NOMO-1 treated with dmso at 0.1 percent for 144 hours (cell line): ENCODE measurements at regions not wholly inside any gene's neighbourhood (a gene's known extent, or its start where the extent isn't known, plus 50 kb on each side); places are given as distances from the start of the nearest gene placed in this dataset.
A peak's percentile ranks its signal among the peaks of the same experiment; 100 is the strongest.

Experiments used
- DNase-seq: peaks from one replicate; lab custom pipeline; 2025; ENCODE audit not compliant: unreplicated experiment; lab: John Stamatoyannopoulos, UW

DNA sequence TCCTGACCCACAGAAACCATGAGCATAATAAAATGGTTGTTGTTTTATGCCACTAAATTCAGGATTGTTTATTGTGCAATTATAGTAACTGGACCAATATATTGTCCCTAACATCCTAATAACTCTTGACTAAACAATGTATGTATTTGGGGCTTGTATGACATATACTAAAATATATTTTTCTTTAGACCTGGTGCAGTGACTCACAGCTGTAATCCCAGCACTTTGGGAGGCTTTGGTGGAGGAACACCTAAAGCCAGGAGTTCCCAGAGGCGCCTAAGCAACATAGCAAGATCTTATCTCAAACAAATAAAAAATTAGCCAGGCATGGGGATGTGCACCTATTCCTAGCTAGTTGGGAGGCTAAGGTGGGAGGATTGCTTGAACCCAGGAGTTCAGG is 180.4 kb downstream of the SUCNR1 start:
- no peak for DNase-seq

DNA sequence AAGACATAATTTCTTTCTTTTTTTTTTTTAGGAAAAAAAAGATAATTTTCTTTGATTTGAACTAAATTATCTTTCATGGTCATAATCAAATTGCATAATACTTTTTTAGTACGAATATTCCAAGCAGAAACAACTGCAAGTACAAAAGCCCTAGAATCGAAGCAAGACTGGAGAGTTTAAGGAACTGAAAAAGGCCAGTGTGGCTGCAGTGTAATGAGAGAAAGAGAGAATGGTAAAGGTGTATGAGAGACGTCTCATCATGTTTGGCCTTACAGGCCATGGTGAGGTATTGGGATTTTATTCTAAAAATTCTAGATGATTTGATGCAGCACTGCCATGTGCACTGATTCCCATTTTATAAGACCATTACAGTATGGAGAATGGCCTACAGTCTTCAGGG is 180.9 kb downstream of the SUCNR1 start:
- DNase-seq, result no peak

DNA sequence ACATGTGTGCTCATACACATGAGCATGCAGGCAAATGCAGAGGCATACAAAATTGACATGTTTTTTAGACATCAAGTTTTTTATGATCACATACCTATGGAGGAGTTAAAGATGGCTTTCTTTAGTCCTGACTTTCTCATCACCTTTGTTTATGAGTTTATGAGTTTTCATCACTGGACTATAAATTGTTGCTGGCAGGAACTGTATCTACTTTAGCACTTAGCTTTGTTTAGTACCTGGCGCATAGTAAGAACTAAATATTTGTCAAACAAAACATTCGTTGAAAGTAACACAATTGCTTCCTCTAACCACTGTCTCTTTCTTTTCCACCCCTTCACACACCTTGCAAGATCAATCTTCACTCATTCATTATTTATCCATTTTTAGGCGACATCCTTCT is 182.6 kb downstream of the SUCNR1 start:
- no peak for DNase-seq

DNA sequence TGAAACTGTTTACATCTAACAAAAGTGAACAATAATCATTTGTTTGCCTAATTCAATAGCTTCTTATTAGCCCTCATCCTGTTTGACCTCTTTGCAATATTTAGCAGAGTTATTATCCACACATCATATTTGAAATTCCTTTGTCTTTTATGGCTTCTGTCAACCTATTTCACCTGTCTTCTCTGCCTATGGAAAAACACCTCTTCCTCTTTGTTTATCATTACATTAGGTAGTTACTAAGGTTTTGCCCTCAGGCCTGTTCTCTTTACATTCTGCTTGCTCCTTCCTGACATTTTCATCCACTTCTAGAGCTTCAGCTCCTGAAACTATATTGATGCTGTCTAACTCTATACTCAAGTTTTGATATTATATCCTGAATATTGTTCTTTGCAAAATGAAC is 183.0 kb downstream of the SUCNR1 start:
- no peak for DNase-seq

DNA sequence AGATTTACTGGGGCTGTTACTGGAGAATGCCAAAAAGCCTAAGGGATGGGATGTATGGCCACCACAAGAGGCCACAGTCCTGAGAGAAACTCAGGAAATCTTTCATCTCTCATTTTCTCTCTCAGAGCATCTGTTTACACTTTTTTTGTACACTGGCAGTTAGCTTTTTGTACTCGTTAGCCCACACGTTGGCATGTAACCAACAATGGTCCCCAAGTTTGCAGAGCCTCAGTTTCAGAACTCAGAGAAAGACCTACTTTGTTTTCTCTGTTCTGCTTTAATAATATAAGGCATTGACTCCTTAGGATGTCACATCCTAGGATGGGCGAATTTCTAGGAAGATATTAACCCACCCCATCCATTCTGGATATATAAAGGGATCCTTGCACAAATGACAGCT is 183.5 kb downstream of the SUCNR1 start:
- no peak for DNase-seq

DNA sequence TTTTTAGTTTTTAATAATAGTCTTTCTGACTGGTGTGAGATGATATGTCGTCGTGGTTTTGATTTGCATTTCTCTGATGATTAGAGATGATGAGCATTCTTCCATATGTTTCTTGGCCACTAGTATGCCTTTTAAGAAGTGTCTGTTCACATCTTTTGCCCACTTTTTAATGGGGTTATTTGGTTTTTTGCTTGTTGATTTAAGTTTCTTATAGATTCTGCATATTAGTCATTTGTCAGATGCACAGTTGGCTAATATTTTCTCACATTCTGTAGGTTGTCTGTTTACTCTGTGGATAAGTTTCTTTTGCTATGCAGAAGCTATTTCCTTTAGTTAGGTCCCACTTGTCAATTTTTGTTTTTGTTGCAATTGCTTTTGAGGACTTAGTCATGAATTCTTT is 185.4 kb downstream of the SUCNR1 start:
- DNase-seq, result no peak

DNA sequence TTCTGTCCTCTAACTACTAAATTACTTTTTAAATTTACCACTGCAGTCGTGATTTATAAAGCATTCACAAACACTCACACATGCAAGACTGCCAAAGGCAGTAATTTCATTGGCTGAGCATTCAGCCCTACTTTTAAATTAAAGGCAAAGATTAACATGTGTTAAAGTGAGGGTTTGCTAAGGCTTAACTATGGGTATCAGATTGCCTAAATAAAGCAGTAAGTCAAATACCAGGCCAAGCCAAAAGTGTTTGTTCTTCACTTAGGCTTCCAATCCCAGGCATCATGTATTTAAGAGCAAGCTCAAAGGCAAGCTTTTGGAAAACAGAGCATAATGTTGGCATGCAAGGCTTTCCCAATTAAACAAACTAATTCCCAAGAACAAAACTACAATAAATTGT is 187.3 kb downstream of the SUCNR1 start:
- no peak for DNase-seq

DNA sequence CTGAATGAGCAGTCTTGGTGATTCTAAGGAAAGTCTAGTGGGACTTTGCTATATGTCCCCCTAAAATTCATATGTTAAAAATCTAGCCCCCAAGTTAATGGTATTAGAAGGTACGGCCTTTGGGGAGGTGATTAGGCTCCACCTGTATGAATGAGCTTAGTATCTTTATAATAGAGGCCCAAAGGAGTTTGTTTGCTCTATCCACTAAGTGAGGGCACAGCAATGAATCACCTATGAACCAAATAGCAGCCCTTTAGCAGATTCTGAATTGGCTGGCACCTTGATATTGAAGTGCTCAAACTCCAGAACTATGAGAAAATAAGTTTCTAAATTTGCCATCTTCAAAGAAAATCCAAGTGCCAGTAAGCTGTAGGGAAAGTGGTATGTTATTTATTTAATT is 187.9 kb downstream of the SUCNR1 start:
- no peak for DNase-seq

DNA sequence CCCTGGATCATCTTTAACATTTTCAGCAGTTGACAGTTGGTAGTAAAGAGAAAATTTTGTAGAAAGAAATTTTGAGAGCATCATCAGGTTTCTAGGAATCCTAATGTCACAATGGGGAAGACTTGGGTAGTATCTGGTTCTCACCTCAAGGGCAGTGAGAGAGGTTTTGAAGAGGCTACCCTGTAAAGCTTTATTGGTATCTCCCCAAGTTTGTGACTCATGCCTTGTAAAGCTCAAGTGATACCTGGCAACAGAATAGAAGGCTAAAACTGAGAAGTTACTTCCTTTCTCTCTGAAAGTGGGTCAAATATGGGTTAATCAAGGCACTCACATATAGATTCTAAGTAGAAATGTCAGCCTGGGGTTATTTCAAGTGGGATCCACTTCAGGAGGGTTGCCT is 196.4 kb downstream of the SUCNR1 start:
- DNase-seq, result no peak

DNA sequence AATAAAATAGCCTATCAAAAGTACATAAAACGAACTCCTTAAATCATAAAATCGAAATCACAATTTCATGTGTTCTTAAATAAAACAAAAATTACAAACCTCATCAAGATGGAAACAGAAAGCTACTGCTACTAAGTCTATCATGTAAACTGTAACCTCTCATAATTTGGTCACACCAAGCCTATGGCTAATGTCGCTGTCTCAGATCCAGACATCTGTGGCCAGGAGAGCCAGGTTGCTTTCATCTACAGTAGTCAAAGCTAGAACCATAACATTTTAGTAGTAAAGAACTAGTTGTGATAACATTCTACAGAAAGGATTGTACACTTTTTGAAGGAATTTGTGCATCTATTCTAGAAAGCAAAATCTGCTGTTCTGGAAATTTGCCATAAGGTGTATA is 197.4 kb upstream of the MBNL1 start:
- DNase-seq, result no peak

DNA sequence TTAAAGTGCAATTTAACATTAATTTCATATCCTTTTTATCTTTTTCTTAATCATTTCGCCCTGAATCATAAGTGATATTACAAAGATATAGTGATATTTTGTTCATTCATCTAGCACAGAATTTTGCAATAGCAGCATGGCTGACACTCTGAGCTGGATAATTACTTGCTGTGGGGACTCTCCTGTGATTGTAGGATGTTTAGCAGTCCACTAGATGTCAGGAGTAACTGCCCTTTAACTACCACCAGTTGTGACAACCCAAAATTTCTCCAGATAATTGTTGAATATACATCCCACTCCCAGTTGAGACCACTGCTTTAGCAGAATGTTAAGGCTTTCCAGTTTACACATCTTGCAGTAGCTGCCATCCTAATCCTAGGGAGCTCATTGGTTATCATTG is 196.8 kb upstream of the MBNL1 start:
- DNase-seq, result peak; percentile 88

DNA sequence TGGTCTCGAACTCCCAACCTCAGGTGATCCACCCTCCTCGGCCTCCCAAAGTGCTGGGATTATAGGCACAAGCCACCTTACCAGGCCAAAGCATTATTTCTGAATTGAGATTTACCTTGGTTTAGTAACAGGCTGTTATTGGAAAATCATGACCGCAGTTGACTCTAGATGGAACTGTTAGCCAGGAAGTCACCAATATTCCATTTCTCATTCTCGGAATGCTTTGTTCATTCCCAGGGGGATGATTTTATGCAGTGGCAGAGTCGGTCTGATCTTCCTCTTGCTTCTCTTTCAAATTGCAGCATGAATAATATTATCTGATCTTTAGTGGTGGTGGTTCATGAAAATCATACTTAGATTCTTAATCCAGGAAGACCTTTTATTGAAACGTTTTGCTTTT is 195.5 kb upstream of the MBNL1 start:
- no peak for DNase-seq

DNA sequence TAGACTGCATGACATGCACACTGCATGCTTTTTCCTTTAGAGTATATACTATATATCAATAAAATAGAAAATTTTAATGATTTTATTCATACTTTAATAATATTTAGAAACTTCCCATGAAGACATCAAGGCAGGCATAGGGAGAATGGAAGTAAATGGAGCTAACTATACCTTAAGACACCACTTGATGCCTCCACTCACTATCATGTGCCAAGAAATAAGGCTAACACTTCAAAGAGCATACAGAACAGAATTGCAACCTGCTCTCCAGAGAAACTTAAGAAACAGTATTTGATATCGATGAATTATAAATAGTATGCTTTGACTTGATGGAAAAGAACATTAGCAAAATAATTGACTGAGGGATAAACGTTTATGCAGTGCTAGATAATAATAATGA is 192.6 kb upstream of the MBNL1 start:
- peak; percentile 26 for DNase-seq

DNA sequence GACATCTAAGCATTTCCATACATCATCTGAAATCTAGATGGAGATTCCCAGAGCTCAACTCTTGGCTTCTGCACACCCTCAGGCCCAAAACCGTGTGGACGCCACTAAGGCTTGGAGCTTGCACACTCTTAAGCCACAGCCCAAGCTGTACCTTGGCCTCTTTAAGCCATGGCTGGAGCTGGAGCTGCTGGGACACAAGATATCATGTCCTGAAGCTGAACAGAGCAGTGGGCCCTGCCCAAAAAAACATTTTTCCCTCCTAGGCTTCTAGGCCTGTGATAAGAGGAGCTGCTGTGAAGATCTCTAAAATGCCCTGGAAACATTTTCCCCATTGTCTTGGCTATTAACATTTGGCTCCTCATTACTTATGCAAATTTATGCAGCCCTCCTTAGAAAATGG is 188.7 kb upstream of the MBNL1 start:
- no peak for DNase-seq

DNA sequence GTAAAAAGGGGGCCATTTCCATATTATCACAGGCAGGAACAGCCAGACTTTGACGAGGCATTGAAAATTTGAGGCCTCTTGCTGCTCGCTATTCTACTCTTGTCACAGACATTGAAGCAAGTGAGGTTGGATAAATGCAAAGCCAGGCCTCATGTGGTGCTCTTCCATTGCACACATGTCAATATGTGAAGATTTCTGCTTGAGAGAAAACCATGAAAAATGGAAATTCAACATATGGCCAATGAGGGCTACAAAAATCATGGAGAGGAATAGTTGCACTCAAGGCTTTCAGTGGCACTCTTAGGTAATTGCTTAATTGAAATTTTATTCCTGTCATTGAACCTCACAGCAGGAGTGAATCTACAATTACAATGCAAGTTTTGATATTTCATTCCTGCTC is 185.6 kb upstream of the MBNL1 start:
- no peak for DNase-seq

DNA sequence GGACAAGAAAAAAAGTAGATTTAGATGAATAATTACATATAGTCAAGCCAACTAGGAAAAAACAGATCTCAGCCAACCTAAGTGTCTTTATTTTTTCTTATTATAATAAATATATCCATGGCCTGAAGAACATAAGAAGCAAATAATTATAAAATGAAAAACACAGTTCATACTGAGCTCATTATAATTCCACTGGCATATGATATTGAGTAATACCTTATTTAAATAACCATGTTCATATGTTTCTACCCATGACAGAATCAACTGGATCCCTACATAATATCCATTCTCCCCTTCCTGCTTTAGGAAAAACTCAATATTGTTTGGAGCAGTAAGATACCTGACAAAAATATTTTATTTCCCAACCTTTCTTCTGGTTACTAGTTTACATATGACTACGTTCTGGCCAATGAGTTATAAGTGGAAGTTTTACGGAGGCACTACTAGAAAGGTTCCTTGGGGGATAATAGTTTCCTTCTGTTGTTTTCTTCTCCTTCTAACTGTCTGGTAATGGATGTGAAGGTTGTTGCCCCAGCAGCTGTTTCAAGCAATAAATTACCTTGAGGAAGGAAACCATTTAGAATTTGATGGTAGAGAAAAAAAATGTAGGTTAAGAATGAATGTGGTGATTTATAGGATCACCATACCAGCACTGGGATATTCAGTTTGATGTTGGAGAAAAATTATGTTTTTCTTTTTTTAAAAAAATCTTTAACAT is 184.1 kb upstream of the MBNL1 start:
- DNase-seq, result peak; percentile 64

DNA sequence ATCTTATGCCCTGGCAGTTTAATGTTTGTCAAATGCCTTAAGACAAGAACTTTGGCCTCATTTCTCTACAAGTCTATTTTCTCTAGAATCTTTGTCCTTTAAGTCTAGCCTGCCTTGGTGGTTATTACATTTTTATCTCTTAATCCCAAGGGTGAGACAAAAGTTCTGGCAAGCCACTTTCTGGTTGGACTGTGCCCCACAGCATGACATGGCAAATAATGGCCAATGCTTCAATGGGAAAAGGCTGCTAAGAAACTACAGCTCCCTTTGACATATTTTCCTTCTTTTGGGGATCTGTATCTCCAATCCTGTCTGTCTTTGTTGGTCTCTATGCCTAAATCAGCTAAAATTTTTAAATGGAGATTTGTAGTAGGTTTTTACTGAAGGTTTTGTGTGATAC is 181.6 kb upstream of the MBNL1 start:
- no peak for DNase-seq

DNA sequence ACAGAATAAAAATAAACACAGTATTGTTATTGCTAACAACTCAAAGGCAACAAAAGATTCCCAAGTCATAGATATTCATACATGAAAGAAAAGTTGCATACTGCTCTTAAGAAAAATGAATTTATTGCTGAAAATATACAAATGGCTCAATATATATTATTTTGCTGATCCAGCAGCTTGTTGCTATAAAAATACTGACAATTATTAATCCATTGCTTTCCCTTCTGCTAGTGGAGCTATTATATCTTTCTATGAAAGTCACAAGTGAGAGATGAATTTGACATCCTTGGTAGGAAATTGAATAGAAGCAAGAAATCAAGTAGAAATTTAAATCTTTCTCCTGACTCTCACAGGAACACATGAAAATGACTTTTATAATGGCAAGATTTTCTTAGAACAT is 179.2 kb upstream of the MBNL1 start:
- DNase-seq, result no peak

DNA sequence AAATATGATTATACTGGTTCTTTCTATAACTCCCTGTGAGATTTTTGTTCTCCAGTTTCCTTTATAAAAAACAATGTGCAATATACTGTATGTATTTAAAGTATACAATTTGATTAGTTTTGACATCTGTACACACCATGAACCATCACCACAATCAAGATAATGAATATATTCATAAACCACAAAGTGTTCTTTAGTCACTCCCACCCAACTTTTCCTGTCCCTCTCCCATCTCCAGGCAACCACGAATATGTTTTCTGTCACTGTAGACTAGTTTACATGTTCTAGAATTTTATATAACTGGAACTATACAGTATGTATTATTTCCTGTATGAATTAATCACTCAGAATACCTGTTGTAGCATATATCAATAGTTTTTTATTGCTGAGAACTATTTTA is 177.0 kb upstream of the MBNL1 start:
- DNase-seq, result no peak

DNA sequence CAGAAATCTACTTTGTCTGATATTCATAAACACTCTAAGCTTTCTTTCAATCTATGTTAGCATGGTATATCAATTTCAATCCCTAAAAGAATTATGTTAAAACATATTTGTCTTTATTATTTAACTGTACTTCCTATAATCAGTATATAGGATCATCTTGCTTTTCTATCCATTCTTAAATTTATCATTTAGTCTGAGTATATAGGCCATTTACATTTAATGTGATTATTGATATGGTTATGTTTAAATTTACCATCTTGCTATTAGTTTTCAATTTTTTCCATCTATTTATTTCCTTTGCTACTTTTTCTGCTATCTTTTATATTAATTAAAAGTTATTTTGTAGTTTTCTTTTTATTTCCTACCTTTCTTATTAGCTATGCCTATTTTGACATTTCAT is 174.8 kb upstream of the MBNL1 start:
- no peak for DNase-seq

DNA sequence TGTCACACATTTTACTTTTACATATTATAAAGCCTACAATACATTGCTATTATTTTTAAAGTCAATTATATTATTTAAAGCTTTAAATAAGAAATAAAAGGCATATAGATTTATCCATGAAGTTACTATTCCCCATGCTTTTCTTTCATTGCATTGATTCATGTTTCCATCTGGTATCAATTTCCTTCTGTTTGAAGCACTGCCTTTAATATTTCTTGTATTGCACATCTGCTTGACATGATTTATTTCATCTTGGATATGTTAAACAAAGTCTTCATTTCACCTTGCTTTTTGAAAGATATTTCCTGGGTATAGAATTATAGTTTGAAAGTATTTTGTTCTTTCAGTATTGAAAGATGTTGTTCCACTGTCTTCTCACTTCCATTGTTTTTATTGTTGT is 174.3 kb upstream of the MBNL1 start:
- DNase-seq, result no peak

DNA sequence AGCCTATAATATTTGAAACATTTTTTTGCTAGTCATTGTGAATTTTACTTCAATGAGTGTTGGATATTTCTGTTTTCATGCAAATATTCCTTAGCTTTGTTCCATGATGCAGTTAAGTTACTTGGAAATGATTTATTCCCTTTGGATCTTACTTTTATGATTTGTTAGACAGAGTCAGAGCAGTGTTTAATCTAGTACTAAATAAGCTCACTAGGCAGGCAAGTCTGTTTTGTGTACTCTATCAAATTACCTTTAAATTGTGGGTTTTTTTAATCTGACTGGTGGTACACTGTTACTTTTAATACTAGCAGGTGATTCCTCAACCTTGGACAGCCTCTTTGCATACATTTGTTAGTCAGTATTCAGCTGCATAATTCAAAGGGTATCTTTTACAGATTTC is 173.3 kb upstream of the MBNL1 start:
- no peak for DNase-seq

DNA sequence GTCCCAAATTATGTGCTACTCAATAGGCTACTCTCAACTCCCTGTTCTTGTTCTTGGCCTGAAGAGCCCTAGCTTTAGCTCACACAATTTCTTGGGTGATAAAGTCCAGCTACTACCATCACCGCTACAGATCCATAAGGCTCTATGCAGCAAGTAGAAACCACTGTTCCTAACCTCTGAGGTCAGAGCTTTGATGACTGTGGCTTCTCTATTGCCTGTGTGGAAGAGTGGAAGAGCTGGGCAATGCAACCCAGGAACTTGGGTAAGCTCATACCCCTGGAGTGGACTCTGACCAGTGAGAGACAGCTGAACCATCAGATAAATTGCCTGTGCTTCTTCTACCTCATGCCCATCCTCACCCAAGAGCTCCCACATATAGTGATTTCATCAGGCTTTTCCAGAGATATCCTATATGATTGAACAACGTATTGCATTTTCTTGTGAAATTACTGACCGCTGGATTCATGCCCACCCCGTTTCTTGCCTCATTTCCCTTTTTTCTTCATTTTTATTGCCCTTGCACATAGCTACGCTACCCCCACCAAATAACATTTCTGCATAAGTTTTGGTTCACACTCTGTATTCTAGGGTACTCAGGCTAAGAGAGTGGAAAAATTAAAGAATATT is 172.3 kb upstream of the MBNL1 start:
- peak; percentile 90 for DNase-seq
